HG02970 (cell line): ENCODE measurements at regions not wholly inside any gene's neighbourhood (a gene's known extent, or its start where the extent isn't known, plus 50 kb on each side); places are given as distances from the start of the nearest gene placed in this dataset.
"Not testable (repeated sequence)": the region's sequence is repeated elsewhere in the genome, so short reads cannot be mapped to it uniquely, and the experiment has no call there.

Experiments
- ATAC-seq: cut with Tn5 transposase; IDR thresholded peaks from one replicate; pipeline ENCODE4 v1.9.1; 2021; ENCODE audit warnings: mild to moderate bottlenecking, moderate library complexity, moderate number of reproducible peaks; ENCODE audit not compliant: unreplicated experiment, low FRiP score

DNA sequence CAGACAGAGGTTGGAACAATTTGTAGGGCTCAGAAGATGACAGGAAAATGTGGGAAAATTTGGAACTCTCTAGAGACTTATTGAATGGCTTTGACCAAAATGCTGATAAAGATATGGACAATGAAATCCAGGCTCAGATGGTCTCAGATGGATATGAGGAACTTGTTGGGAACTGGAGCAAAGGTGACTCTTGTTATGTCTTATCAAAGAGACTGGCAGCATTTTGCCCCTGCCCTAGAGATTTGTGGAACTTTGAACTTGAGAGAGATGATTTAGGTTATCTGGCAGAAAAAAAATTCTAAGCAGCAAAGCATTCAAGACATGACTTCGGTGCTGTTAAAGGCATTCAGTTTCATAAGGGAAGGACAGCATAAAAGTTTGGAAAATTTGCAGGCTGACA lies 347.9 kb upstream of the RPS23 start:
- ATAC-seq = not testable (repeated sequence)

DNA sequence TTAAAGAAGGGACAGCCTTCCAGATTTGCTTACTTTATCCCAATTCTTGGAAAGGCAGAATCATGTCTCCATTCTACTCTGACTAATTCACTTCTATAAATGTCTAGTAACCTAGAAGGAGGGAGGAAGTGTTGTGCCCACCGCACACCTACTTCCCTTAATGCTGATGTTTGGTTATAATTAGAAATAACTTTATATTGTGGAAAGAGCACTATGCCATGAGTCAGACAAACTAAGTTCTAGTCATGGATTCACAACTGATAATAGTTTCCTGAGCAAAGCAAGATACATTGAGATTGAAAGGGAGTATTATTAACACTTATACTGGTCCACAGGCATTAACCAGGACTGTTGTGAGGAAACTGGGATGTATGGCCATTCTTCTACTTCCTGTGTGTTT lies 345.9 kb upstream of the RPS23 start:
- ATAC-seq = no peak

DNA sequence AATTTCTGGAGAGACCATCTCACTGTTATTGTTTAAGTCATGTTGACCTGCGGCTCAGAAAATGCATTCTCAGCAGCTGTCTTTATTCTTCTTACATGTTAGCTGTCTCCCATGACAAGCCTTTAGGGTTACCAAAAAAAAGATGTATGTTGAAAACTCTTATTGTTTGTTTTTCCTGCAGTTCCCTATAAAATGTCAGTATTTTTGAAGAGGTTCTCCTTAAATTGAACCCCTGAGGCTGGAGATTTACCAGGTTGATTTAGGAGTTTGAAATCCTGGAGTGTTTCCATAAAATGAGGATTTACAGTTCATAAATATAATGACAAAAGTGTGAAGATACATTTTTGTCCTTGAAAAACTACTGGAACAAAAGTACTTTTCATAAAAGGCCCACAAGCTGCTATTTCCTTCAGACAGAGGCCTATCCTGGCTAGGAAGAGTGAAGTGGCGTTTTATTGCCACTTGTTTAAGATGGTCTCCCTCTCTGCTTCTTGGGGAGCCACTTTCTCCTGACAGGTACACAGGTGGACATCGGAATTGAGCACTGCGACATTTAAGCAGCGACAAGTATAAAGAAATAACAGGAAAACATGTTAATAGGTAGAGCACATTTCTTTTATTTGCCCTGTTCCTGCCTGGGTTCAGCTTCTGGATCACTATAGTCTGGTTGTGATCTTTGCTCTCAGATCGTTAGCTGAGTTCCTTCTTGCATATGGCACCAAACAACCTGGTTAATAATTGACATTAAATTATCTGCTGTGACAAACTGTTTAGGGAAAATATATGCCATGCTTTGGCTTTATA lies 344.8 kb upstream of the RPS23 start:
- ATAC-seq = no peak

DNA sequence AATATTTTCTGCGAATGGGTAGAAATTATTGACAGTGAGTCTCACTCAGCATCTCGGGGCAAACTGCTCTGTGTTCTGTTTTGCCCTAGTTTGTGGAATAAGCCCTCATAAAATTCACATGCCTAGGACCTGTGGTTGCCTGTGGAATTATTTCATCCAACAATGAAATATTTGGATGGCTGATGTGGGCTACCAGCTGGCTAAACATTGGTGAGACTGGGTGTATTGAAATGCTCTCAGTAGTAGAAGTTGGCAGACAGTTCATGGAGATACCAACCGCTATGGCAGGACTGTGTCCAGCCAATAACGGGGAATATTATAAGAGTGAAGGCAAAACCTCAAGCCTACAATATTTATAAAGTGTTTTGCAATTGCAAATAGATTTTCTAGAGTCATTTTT lies 344.1 kb upstream of the RPS23 start:
- ATAC-seq = no peak

DNA sequence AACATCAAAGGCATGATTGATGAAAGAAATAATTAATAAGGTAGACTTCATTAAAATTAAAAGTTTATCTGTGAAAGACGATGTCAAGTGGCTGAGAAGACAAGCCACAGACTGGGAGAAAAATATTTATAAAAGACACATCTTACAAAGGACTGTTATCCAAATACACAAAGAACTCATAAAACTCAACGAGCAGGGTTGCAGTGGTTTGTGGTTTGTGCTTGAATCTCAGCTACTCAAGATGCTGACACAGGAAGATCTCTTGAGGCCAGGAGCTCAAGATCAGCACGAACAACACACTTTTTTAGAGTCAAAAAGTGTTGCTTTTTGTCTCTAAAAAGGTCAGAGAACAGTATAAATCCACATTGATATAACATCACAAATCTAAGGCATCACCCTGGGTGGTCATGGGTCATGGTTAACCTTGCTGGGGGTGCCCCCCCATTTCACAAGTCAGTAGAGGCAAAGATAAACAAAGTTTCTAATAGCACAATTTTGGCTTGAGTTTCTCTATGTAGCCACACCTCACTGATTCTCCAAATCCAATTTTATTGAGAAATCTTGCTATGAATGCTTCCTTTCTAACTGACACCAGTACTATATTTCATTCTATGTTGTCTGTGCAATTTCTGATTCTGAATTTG lies 342.9 kb upstream of the RPS23 start:
- ATAC-seq = no peak

DNA sequence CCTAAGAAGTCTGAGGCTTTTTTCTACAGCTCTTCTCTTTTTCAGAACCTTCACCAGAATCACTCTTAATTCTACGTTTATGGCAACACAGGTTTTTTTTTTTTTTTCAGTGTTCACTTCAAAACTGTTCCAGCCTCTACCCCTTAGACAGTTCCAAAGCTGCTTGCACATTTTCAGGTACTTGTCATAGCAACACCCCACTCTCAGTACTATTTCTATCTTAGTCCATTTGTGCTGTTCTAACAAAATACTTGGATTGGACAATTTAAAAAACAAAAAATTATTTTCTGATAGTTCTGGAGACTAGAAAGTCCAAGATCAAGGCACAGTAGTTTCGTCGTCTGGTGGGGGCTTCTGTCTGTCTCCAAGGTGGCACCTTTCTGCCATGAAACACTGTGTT lies 340.9 kb upstream of the RPS23 start:
- ATAC-seq = no peak

DNA sequence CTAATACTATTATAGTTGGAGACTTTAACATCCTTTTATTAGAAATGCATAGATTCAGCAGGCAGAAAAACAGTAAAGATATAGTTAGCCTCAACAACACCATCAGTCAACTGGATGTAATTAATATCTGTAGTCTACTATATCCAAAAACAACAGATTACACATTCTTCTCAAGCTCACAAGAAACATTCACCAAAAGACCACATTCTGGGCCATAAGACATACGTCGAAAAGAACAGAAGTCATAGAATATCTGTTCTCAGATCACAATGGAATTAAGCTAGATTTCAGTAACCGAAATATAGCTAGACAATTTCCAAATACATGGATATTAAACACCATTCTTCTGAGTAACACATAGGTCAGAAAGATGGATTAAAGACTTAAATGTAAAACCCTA lies 336.6 kb upstream of the RPS23 start:
- no peak for ATAC-seq

DNA sequence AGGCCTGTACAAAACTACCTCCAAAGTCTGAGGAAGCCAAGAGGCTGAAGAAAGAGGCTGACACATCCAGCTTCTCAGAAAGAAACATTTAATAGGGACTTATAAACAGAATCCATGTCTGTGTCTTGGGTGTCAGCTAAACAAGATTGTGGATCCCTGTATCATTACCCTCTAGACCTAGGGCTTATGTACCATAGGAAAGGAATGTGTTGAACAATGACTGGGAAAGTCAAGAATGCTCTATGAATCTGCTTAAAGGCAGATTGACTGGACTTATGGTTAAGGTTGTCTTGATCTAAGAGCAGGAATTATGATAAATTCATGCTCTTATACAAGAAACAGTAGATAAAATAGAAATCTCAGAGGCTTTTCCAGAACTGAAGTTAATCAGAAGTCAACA lies 335.7 kb upstream of the RPS23 start:
- ATAC-seq = no peak

DNA sequence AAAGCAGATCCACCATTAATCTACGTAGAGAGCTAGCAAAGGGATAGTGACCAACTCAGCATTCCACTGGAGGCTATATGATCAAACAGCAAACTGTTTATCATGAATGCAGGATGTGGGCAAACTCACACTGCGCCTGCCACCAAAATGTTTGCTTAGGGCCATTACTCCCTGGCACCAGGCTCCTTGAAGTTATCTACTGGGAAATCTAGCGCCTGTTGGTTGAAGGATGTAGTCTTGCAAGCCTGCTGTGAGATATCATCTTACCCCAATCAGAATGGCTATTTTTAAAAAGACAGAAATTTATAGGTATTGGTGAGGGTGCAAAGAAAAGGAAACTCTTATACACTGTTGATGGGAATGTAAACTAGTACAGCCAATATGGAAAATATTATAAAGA lies 332.5 kb upstream of the RPS23 start:
- ATAC-seq = no peak

DNA sequence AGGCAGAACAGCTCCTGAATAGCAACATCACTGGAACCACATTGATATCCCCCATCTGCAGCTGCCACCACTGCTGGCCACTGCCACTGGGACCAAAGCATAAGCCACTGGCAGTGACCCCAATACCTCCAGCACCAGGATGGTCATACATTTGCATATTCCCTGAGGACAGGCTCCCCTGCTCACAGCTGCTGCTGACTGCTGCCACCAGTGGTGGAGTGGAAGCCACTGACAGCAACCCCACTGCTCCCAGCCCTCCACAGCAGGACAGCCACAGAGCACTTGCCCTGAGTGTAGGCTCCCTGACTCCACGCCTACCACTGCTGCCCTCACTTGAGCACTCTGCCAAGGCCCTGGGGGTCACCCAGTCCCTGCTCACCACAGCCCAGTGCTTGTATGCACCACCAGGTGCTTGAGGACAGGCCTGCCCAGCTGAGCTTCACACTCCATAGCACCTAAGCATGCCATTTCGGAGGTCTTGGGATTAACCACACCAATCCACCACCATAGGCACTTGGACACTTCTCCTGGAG lies 327.4 kb upstream of the RPS23 start:
- ATAC-seq = no peak

DNA sequence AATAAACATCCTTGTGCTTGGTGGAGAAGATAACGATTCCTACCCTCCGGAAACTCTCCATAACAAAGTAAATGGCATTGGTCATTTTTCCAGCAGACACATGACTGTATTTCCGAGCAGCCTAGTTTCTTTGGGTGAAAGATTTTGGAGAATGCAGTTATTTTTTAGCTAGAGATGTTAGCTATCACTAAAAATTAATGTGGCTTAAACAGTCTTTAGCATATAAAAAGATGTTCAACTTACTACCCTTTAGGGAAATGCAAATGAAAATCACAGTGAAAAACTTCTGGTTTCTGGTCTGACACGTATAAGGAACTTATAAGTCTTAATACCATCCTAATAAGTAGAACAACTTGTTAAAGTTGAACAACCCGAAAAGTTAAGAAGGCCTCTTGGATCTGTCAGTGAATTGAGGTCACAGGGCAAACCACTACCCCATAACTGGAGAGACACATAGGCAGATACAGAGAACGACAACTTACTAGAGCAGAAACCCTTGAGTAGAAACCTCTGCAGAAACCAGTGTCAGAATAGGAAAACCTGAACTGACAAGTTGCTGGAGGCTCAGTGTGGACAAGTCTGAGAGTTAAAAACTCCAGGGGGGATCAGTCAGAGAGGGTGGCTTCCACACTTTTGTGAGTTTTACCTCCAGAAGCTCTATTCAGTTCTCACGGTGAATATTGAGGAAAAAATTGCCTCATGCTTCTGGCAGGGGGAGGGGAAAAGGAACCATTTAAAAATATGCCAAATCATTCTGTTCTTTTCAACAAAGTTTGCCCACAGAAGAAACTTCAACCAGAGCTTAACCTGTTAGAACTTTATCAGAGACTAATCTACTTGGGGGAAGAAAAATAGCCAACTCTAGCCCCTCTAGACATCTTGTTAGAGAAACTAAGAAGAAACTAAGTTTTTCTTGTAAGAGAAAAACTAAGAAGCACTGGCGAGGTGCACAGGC lies 325.2 kb upstream of the RPS23 start:
- ATAC-seq = no peak

DNA sequence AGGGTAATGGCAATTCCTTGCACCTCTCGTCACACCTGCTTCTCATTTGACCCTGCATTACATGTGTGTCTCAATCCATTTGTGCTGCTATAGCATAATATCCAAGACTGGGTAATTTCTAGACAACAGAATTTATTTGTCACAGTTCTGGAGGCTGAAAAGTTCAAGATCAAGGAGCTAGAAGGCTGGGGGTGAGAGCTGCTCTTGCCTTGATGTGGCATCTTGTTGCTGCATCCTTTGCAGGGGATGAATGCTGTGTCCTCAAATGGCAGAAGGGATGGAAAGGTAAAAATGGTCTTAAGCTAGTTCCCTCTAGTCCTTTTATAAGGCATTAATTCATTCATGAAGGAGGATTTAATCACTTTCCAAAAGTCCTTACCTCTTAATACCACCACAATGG lies 323.7 kb upstream of the RPS23 start:
- no peak for ATAC-seq

DNA sequence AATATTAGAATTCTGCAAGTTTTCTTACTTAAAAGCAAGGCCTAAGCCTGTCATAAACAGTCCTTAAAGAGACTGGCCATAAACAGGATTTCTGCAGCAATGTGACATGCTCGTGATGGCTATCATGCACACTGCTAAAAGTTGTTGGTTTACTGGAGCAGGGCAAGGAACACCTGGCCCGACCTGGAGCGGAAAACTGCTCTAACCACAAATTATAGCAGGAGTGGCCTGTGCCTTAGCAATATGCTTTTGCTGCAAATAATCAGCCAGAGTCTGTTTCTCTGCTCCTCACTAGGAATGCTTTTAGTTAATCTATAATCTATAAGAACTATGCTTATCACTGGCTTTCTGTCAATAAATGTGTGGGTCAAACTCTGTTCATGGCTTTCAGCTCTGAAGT lies 322.9 kb upstream of the RPS23 start:
- no peak for ATAC-seq

DNA sequence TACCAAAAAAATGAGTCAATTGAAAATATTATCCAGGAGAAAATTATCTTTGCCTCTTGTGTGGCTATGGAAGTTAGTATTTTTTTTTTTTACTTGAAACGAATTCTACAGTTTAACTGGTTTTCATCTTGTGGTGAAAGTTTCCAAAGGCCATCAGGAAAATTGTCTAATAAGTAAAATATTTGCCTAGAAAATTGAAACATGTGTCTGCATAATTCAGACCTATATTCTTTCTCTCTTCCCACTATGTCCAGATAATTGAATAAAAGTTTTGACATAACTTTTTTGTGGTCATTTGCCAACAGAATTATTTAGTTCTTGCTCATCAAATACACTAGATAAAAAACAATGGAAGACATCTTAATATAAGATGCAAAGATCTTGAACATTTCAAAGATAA lies 321.5 kb upstream of the RPS23 start:
- ATAC-seq = no peak

DNA sequence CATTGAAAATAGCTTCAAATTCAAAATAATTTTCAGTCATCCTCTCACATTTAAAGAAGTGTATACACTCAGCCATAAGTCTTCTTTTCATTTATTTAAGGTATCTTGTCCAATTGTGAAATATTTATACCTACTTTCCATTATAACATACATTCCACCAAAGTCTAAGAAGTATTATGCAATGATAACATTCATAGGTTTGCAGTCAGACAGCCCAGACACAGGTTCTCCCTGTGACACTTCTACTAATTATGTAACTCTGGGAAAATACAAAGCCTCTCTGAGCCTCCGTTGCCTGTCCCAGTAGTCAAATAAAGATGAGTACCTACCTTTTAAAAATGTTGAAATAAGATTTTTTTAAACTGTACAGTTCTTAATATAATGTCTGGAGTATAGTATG lies 320.9 kb upstream of the RPS23 start:
- ATAC-seq = no peak

DNA sequence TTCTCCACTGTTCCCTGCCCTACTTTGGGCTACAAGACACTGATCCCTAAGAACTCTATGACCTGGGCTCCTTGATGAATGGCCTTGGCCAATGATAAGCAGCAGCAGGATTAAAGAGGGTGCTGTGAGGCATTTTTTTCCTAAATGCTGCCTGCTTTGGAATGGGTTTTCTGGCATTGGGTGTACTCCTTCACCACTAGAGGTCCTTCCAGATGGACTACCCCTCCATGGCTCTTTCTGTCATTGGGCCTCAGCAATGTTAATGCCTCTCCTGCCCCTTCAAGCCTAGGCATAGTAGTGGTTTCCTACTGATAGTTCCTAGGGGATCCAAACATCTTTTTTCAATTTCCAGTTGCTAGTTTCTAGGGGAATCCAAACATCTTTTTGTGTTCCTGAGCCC lies 319.3 kb upstream of the RPS23 start:
- no peak for ATAC-seq

DNA sequence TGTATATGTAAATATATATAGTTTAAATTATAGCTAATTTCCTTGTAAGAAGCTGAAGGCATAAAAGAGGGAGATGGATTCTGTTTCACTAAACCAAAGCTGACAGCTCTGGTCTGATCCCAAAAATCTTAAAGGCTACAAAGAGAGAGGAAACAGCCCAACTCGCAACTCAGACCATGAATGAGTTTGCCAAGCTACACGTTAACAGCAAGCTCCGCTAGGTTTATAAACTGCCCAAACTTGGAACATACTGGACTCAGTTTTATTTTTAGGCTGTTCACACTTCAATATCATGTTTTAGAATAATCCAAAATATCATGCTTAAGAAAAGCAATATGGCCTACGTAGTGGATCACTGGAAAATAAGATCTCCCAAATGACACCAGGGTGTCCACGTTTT lies 318.3 kb upstream of the RPS23 start:
- no peak for ATAC-seq

DNA sequence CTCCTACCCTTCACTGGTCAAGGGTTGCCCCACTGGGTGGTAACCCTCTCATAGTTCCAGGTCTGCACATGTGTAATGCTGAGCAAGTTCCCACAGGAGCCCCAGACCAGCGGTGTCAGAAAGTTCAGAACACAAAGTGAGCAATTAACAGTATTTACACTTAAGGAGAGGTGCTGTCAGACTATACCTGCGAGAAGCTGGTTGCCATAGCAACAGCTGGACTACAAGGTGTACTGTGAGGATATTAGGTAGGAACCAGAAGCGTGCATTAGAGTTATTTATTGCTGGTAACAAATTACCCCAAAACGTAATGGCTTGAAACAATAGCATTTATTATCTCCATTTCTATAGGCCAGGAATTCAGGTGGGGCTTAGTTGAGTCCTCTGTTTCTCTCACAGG lies 317.0 kb upstream of the RPS23 start:
- no peak for ATAC-seq

DNA sequence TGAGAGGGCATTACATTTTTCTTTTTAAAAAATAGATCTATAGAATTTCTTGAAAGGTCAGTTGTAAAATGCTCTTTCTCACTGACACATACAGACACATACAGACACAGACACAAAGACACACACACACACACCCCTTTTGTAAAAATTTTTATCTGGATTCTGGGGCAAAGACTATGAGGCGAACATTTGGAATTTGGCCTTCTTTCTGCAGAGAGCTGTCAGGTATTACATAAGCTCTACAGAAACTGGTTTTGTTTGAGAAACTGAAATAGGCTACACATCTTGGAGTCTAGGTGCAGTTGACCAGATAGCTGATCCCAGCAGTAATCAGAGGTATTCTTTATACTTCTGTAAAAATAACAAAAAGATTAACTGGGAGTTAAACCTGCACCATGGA lies 315.9 kb upstream of the RPS23 start:
- ATAC-seq = no peak

DNA sequence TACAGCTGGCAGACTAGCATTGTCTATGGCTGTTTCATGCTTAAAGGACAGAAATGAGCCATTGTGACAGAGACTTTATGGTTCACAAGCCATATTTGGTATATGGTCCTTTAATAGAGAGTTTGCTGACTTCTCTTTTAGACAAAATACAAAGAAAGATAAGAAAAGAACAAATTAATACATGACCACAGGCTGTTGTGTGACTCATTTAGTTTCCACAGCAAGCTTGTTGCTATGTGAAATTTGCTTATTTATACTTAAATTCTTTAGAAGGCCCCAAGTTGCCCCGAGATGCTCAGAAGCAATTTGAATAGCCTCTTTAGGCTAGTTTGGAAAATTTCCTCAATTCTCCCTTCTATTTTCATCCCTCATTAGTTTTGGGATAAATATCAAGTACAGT lies 315.3 kb upstream of the RPS23 start:
- ATAC-seq = no peak

DNA sequence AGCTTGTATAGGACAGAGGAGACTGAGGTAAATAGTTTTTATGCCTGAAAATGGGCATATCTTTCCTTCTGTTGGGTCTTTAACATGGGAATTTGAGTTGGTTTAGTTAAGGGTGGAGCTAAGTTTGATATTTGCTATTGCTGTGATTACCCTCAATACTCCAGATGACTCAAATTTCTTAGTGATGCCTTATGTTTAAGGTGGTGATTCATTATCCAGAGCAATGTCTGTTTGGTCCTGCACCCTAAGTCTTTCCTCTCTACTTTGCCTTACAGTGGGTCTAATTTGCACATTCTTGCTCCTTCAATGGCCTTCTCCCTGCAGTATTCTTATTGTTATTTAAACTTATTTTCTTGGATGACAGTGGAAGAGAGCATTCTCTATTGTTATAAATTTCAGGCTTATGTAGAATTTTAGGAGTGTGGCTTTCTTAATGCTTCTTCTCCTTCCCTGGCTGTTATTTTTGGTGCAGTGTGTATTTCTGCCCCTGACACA lies 312.9 kb upstream of the RPS23 start:
- no peak for ATAC-seq
